Liver (tissue), 8 donors: ENCODE measurements at regions not wholly inside any gene's neighbourhood (a gene's known extent, or its start where the extent isn't known, plus 50 kb on each side); places are given as distances from the start of the nearest gene placed in this dataset.

Experiments
- DNase-seq: peaks from one replicate; pipeline ENCODE4 v3.0.0-alpha.2; 2017; ENCODE audit warnings: low spot score
- H3K27ac ChIP-seq, 2 donors: one replicate each; pipeline ENCODE4 v1.7.0; 2013; ENCODE audit warnings: inconsistent platforms in 2 of 2, low read length in 2 of 2, control low read depth in 1 of 2, low read depth in 1 of 2, mild to moderate bottlenecking in 1 of 2
- H3K27me3 ChIP-seq, 4 donors: one replicate each; pipeline versions ENCODE4 v1.6.1 to v1.7.0; 2013; ENCODE audit warnings: low read length in 3 of 4, inconsistent platforms in 1 of 4, mild to moderate bottlenecking in 1 of 4, moderate library complexity in 1 of 4; ENCODE audit not compliant: control insufficient read depth in 4 of 4, insufficient read depth in 4 of 4
- H3K36me3 ChIP-seq, 4 donors: one replicate each; pipeline versions ENCODE4 v1.6.1 to v1.7.0; 2013; ENCODE audit warnings: low read length in 3 of 4, mild to moderate bottlenecking in 3 of 4, low read depth in 1 of 4, moderate library complexity in 1 of 4; ENCODE audit not compliant: control insufficient read depth in 4 of 4, insufficient read depth in 3 of 4
- H3K4me1 ChIP-seq, 4 donors: one replicate each; pipeline versions ENCODE4 v1.6.1 to v1.7.0; 2013; ENCODE audit warnings: low read length in 3 of 4, mild to moderate bottlenecking in 3 of 4, moderate library complexity in 1 of 4; ENCODE audit not compliant: control insufficient read depth in 4 of 4, insufficient read depth in 4 of 4
- H3K4me3 ChIP-seq, 3 donors: one replicate each; pipeline versions ENCODE4 v1.6.1 to v1.7.0; 2013; ENCODE audit warnings: low read length in 3 of 3, control low read depth in 1 of 3, low read depth in 1 of 3, mild to moderate bottlenecking in 1 of 3
- H3K9ac ChIP-seq, 2 donors: one replicate each; pipeline ENCODE4 v1.7.0; 2013; ENCODE audit warnings: low read length in 2 of 2, mild to moderate bottlenecking in 2 of 2, moderate library complexity in 2 of 2, control low read depth in 1 of 2, low read depth in 1 of 2
- H3K9me3 ChIP-seq, 4 donors: one replicate each; pipeline versions ENCODE4 v1.6.1 to v1.7.0; 2013; ENCODE audit warnings: low read length in 3 of 4; ENCODE audit not compliant: control insufficient read depth in 4 of 4
- ATF3 ChIP-seq: IDR thresholded peaks from 2 replicates; pipeline ENCODE4 v1.6.1; 2016; ENCODE audit warnings: antibody characterized with exemption
- CTCF ChIP-seq: fragments of 150-350 bp; IDR thresholded peaks from 2 replicates; pipeline ENCODE4 v1.5.1; 2017; ENCODE audit warnings: improper control_type of control experiment, low read depth, low read length; ENCODE audit not compliant: missing input control
- EGR1 ChIP-seq, 2 donors: IDR thresholded peaks; 2 replicates each; pipeline ENCODE4 v1.6.1; 2016 to 2018; ENCODE audit warnings: antibody characterized with exemption in 2 of 2, low read depth in 2 of 2
- FOXA1 ChIP-seq: IDR thresholded peaks from 2 replicates; pipeline ENCODE4 v1.6.1; 2016; ENCODE audit warnings: antibody characterized with exemption
- FOXA2 ChIP-seq: IDR thresholded peaks from 2 replicates; pipeline ENCODE4 v1.6.1; 2016; ENCODE audit warnings: antibody characterized with exemption
- GABPA ChIP-seq, 2 donors: IDR thresholded peaks in 1 of 2; conservative IDR thresholded peaks in 1 of 2; 2 replicates each; pipeline ENCODE4 v1.6.1; 2016; ENCODE audit warnings: antibody characterized with exemption in 2 of 2, mild to moderate bottlenecking in 1 of 2, moderate library complexity in 1 of 2
- HNF4A ChIP-seq, 2 donors: conservative IDR thresholded peaks; 2 replicates each; pipeline ENCODE4 v1.6.1; 2016; ENCODE audit warnings: antibody characterized with exemption in 2 of 2, mild to moderate bottlenecking in 2 of 2
- HNF4G ChIP-seq: IDR thresholded peaks from 2 replicates; pipeline ENCODE4 v1.6.1; 2016; ENCODE audit warnings: antibody characterized with exemption
- JUND ChIP-seq, 2 donors: IDR thresholded peaks; 2 replicates each; pipeline ENCODE4 v1.6.1; 2016; ENCODE audit warnings: antibody characterized with exemption in 2 of 2
- MAX ChIP-seq: IDR thresholded peaks from 2 replicates; pipeline ENCODE4 v1.6.1; 2016; ENCODE audit warnings: antibody characterized with exemption
- NR2F2 ChIP-seq: IDR thresholded peaks from 2 replicates; pipeline ENCODE4 v1.6.1; 2016; ENCODE audit warnings: antibody characterized with exemption
- RAD21 ChIP-seq, 2 donors: IDR thresholded peaks; 2 replicates each; pipeline ENCODE4 v1.6.1; 2016; ENCODE audit warnings: antibody characterized with exemption in 2 of 2, mild to moderate bottlenecking in 2 of 2
- REST ChIP-seq: IDR thresholded peaks from 2 replicates; pipeline ENCODE4 v1.6.1; 2016; ENCODE audit warnings: antibody characterized with exemption, mild to moderate bottlenecking
- RXRA ChIP-seq, 2 donors: IDR thresholded peaks; 2 replicates each; pipeline ENCODE4 v1.6.1; 2017 to 2018; ENCODE audit warnings: antibody characterized with exemption in 2 of 2, mild to moderate bottlenecking in 1 of 2
- SP1 ChIP-seq: IDR thresholded peaks from 2 replicates; pipeline ENCODE4 v1.6.1; 2018; ENCODE audit warnings: antibody characterized with exemption, mild to moderate bottlenecking
- TAF1 ChIP-seq: conservative IDR thresholded peaks from 2 replicates; pipeline ENCODE4 v1.6.1; 2016; ENCODE audit warnings: antibody characterized with exemption, mild to moderate bottlenecking
- YY1 ChIP-seq: IDR thresholded peaks from 2 replicates; pipeline ENCODE4 v1.6.1; 2016; ENCODE audit warnings: antibody characterized with exemption, mild to moderate bottlenecking
- ZBTB33 ChIP-seq: IDR thresholded peaks from 2 replicates; pipeline ENCODE4 v1.6.1; 2016; ENCODE audit warnings: antibody characterized with exemption
- WGBS: extraction: QIAGEN DNeasy Blood & Tissue Kit; methylation state at CpG from one replicate; pipeline ENCODE4 v1.1.7; 2013; 5-methylcytosine and 5-hydroxymethylcytosine counted together
- donor health status: healthy.
- donor health status: healthy.
- donor health status: healthy.
- donor health status: healthy.
- donor health status: healthy.

GRCh38 chr3:55413236-55413635 lies 73.9 kb downstream of the WNT5A start:
- H3K27ac ChIP-seq: no peak overlapping the region
- no peaks in the 10 kb centered on the region for H3K4me1 ChIP-seq
- no peaks in the 10 kb centered on the region for H3K36me3 ChIP-seq
- no peak overlapping the region for H3K4me3 ChIP-seq
- H3K9ac ChIP-seq: no peak overlapping the region
- 66% methylated on average over 7 of the region's 7 CpGs for WGBS
- TF ChIP-seq RAD21 (IDR thresholded peaks at IDR 0.05) (no peak), RXRA (IDR thresholded peaks at IDR 0.05) (no peak), ZBTB33 (no peak)
- no peak for DNase-seq
- H3K27me3 ChIP-seq: no peaks in the 10 kb centered on the region
- H3K9me3 ChIP-seq: no peaks in the 10 kb centered on the region

GRCh38 chr3:55412545-55412944 lies 74.6 kb downstream of the WNT5A start:
- TF ChIP-seq ZBTB33 (no peak), NR2F2 (no peak), SP1 (no peak), CTCF (no peak), RXRA (IDR thresholded peaks at IDR 0.05) (no peak), HNF4A (conservative IDR thresholded peaks at IDR 0.05) (no peak), HNF4G (no peak), FOXA1 (no peak), YY1 (no peak), REST (no peak), EGR1 (IDR thresholded peaks at IDR 0.05; ENCODE audit: low read depth in 2 of 2) (no peak), JUND (IDR thresholded peaks at IDR 0.05) (no peak), ATF3 (no peak), MAX (no peak), TAF1 (no peak), RAD21 (IDR thresholded peaks at IDR 0.05) (no peak), FOXA2 (no peak), GABPA (IDR thresholded peaks at IDR 0.05 in 1 of 2, conservative IDR thresholded peaks at IDR 0.05 in 1 of 2) (no peak)
- Histone ChIP-seq H3K36me3 (no peaks in the 10 kb centered on the region), H3K4me3 (no peak overlapping the region), H3K4me1 (no peaks in the 10 kb centered on the region), H3K9me3 (no peaks in the 10 kb centered on the region), H3K27me3 (no peaks in the 10 kb centered on the region), H3K27ac (no peak overlapping the region), H3K9ac (no peak overlapping the region)
- WGBS: 80% methylated on average over 4 of the region's 4 CpGs
- no peak for DNase-seq
